Skin epidermis (tissue), 12 donors: ENCODE measurements at regions not wholly inside any gene's neighbourhood (a gene's known extent, or its start where the extent isn't known, plus 50 kb on each side); places are given as distances from the start of the nearest gene placed in this dataset.
"Not testable (repeated sequence)": the region's sequence is repeated elsewhere in the genome, so short reads cannot be mapped to it uniquely, and the experiment has no call there.

Experiments
- H3K27ac ChIP-seq, 21 experiments: fragments of 200-600 bp; sonication (generic) in 11 of 21; one replicate each; pipeline ENCODE4 v1.5.0; 2020; ENCODE audit warnings: mild to moderate bottlenecking in 3 of 21, inconsistent platforms in 2 of 21, moderate library complexity in 2 of 21
- H3K4me3 ChIP-seq, 7 experiments: fragments of 200-600 bp; sonication (generic) in 2 of 7; one replicate each; pipeline ENCODE4 v1.5.0; 2020; ENCODE audit warnings: inconsistent platforms in 2 of 7, mild to moderate bottlenecking in 2 of 7, moderate library complexity in 1 of 7

DNA sequence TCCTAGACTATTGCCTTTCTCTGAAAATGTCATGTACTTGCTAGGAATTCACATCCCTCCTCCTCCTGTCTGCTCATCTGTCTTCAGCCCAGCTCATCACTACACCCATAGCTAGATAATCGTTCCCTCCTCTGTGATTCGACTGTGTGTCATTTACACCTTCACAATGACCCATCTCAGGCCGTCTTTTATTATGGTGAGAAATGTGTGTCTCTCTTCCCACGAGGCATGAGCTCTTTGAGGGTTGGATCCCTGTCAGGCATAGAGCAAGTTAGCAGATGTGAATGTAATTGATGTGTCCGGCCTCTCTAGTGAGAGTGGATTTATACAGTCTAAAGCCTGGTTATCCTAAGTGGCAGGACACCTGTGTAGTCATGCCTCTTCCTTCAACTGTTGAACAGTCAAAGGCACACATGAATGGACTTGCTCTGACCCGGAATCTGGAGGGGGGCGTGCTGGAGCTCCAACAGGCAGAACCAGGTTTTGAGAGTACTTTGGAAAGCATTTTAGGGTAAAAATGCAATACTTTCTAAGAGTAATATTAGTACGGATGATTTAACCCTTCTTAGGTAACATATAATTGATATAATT lies 182.1 kb downstream of the UTRN start:
- no peak overlapping the region for H3K4me3 ChIP-seq
- H3K27ac ChIP-seq: no peak overlapping the region

- Histone ChIP-seq H3K27ac (no peak overlapping the region), H3K4me3 (no peak overlapping the region)
Measured at GRCh38 chr6:144467921-144468320, 182.8 kb downstream of the UTRN start.

- Histone ChIP-seq H3K27ac (no peak overlapping the region), H3K4me3 (no peak overlapping the region)
Measured at GRCh38 chr6:144468709-144469108, 183.6 kb downstream of the UTRN start.

DNA sequence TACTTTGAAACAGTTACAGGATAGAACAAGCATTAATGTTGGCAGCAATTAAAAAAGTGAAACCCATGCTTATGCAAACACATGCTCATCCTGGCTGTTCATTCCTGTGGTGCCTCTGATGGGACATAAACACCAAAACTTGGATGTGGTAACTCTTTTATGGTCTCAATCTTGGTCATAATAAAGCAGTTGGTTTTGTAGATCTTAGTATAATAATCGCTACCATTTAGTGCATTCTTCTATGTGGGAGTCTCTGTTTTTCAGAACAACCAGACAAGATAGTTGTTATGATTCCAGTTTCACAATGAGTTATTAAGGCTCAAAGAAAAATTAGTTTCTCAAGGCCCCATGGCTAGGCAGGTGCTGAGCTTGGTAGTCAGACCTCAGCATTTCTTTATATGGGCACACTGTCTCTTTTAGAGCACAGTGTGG lies 184.0 kb downstream of the UTRN start:
- Histone ChIP-seq H3K4me3 (no peak overlapping the region), H3K27ac (no peak overlapping the region)

GRCh38 chr6:144470201-144470600 lies 185.1 kb downstream of the UTRN start:
- H3K27ac ChIP-seq, H3K4me3 ChIP-seq: not testable (repeated sequence)

DNA sequence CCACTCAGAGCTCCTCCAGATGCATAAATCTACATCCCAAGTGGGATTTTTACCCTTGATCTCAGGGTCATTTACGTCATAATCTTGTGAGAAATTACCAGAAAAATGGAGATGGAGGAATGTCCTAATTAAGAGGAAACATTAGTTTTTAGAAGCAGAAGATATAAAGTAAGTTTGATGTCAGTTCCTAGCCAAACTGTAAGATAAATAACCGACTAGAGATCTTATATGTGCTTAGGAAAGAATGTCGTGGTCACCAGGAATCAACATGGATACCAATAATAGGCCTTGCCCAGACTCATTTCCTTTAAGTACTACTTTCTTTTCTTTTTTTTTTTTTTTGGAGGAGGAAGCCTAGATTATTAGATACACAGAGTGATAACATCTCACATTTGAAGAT lies 186.9 kb downstream of the UTRN start:
- H3K4me3 ChIP-seq: no peak overlapping the region
- H3K27ac ChIP-seq: no peak overlapping the region

DNA sequence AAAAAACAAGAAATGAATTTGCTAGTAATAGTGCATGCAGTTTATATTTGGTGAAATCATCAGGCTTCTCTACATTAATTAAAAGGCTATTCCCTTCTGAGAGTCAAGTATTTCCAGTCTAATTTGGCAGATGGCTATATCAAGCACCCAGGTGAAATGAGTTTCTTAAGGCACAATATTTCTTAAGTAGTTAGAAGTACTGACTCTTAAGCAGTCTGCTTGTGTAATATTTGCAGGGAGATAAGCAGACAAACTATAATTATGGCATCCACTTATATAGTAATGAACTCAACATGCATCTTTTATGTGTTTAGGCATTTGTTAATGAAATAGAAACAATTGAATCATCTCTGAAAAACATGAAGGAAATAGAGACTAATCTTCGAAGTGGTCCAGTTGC lies 189.2 kb downstream of the UTRN start:
- no peak overlapping the region for H3K4me3 ChIP-seq

DNA sequence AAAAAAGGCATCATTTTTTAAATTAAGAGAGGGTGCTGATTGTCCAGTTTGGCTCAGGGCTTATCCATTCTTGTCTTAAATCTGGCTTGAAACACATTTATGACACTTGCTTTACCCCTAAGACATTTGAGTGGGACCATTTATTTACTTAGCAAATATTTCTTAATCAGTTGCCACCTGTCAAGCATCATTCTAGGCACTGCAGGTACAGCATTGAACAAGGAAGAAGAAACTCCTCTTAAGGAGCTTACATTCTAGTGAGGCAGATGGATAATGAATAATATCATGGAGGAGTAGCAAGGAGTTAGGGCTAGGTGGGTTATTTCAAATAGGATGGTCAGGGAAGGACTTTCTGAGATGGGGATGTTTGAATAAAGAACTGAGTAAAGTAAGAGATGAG lies 189.8 kb downstream of the UTRN start:
- Histone ChIP-seq H3K4me3 (no peak overlapping the region), H3K27ac (no peak overlapping the region)

More for the DNA sequence above, 189.2 kb downstream of the UTRN start:
- H3K27ac ChIP-seq: no peak overlapping the region

- no peak overlapping the region for H3K27ac ChIP-seq
- no peak overlapping the region for H3K4me3 ChIP-seq
Measured at GRCh38 chr6:144475411-144475810, 190.3 kb downstream of the UTRN start.

DNA sequence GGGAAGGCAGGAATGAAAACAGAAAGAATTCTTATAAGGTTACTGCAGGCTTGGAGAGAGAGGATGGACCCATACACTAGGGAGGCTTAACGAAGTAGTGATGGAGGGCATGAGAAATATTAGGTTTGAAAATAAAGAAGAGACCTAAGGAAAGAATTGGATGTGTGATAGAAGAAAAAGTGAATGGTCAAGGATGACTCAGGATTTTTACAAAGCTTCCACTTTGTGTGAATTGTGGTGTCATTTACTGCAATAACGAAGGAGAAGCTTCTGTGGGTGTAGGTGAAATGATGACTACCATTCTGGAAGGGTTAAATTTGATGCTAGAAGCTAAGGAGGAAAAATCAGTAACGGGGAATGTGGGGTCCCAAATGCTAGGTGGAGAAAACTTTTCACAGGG lies 191.2 kb downstream of the UTRN start:
- Histone ChIP-seq H3K27ac (no peak overlapping the region), H3K4me3 (no peak overlapping the region)

DNA sequence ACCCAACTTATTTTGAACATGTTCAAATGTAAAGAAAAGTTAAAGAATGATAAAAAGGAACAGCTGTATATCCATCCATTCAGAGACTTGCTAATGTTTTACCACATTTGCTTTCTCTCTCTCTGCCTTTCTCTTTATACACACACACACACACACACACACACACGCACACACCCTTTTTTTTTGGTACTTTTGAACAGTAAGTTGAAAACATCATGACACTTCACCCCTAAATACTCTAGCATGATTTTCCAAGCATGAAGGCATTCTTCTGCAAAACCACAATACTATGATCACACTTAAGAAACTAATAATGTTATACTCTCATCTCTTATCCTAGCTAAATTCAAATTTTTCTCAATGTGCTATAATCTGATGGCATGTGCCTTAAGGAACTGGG lies 192.3 kb downstream of the UTRN start:
- no peak overlapping the region for H3K27ac ChIP-seq
- H3K4me3 ChIP-seq: no peak overlapping the region

DNA sequence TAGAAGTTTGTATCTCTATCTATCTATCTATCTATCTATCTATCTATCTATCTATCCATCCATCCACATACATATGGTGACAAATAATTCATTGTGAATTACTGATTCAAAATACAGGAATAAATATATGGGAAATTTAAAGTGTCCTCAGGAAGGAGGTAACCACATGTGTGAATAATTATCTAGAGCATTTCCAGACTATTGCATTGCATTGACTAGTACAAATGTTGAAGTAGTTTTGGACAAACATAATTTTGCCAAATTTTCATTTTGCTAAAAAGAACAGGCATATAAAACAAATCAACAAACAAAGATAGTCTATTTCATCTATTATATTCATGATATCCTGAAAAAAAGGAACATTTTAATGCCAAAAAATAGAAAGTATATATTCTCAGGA lies 192.7 kb downstream of the UTRN start:
- H3K27ac ChIP-seq: peak overlapping the region in 2 of 21 experiments; percentile 16 to 61
- no peak overlapping the region for H3K4me3 ChIP-seq

DNA sequence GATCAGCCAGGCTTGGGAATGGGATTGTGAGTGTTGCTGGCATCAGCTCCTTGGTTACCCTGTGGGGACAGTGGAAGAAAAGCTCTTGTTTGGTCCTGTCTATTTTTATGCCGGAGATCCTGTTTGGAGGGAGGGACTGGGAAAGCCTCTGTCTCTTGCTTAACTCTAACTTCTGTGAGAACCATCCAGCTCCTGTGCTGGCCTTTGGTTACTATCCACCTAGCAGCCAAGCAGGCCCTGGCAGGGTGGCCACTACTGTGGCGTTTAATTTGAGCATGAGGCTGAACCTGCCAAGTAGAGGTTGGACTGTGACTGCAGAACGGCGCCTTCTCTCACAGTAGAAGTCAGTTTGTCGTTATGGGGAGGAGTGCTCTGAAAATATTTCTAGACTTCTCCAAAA lies 193.3 kb downstream of the UTRN start:
- Histone ChIP-seq H3K4me3 (no peak overlapping the region), H3K27ac (peak overlapping the region in 4 of 21 experiments; percentile 16 to 61 (median 48))

DNA sequence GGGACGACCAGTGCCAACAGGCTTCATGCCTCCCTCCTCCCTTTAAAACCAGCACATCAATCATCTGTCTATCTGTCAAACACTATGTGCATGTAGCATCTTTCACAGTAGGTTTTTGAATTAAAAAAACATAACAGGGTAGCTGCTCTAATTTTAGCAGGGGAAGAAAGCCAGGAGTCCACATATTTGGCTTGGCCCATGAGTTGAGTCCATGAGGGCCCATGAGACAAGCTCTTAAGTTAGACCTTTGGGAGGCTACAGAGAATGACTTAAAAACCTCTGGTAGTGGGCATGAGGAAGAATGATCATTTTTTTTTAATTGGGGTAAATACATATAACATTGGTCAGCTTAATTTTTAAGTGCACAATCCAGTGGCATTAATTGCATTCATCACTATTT lies 194.9 kb downstream of the UTRN start:
- H3K27ac ChIP-seq: no peak overlapping the region
- H3K4me3 ChIP-seq: no peak overlapping the region

- H3K27ac ChIP-seq: no peak overlapping the region
Measured at GRCh38 chr6:144480473-144480872, 195.3 kb downstream of the UTRN start.

GRCh38 chr6:144481527-144481926 lies 196.4 kb downstream of the UTRN start:
- Histone ChIP-seq H3K4me3 (no peak overlapping the region), H3K27ac (no peak overlapping the region)

More at GRCh38 chr6:144480473-144480872, 195.3 kb downstream of the UTRN start:
- no peak overlapping the region for H3K4me3 ChIP-seq

- Histone ChIP-seq H3K4me3 (no peak overlapping the region), H3K27ac (no peak overlapping the region)
Measured at GRCh38 chr6:144482142-144482541, 197.0 kb downstream of the UTRN start.

- Histone ChIP-seq H3K4me3 (no peak overlapping the region), H3K27ac (no peak overlapping the region)
Measured at GRCh38 chr6:144485531-144485930, 200.4 kb downstream of the UTRN start.

DNA sequence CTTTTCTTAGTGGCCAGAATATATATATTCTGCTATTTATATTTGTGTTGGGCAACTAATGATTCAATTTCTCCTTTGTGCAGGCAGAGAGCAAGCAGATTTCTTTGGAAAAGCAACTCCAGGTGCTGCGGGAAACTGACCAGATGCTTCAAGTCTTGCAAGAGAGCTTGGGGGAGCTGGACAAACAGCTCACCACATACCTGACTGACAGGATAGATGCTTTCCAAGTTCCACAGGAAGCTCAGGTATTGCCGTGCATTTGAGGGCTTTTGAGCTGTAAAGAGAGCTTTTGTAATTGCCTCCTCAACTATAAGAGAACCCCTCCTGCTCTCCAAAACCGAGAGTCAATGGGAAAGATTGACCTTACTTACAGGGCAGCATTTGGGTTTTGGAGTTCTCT lies 203.5 kb downstream of the UTRN start:
- H3K27ac ChIP-seq: no peak overlapping the region

DNA sequence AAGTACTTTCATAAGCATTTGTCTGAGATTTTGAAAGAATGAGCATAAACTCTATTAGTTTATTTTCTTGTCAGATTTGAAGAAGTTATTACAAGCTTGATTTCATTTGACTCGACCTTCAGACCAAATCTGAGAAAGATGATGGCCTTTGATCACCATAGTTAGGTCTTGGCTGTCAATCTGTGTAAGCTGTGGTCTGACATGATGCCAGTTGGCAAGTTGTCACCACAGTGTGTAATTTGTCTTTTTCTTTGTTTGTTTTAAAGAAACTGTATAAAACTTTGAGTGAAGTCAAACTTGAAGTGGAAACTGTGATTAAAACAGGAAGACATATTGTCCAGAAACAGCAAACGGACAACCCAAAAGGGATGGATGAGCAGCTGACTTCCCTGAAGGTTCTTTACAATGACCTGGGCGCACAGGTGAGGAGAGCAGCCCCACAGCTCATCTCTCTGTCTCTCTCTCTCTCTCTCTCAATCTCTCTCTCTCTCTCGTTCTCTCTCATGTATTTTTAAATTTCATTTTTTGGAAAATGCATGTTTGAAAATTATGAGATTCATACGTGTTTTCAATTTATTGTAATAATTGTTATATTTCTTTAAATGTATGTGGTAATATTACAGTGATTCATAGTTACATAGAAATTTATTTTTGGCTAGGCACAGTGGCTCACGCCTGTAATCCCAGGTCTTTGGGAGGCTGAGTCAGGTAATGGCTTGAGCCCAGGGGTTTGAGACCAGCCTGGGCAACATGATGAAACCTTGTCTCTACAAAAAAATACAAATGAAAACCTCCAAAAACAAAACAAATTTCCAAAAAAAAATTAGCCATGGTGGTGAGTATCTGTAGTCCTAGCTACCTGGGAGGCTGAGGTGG lies 208.1 kb downstream of the UTRN start:
- H3K27ac ChIP-seq: no peak overlapping the region
- H3K4me3 ChIP-seq: no peak overlapping the region

More for the DNA sequence above, 203.5 kb downstream of the UTRN start:
- H3K4me3 ChIP-seq: no peak overlapping the region

GRCh38 chr6:144495076-144495475 lies 209.9 kb downstream of the UTRN start:
- not testable (repeated sequence) for H3K27ac ChIP-seq, H3K4me3 ChIP-seq
